HG03558 (cell line): ENCODE measurements at regions not wholly inside any gene's neighbourhood (a gene's known extent, or its start where the extent isn't known, plus 50 kb on each side); places are given as distances from the start of the nearest gene placed in this dataset.
"Not testable (repeated sequence)": the region's sequence is repeated elsewhere in the genome, so short reads cannot be mapped to it uniquely, and the experiment has no call there.

Source experiments
- ATAC-seq: cut with Tn5 transposase; IDR thresholded peaks from one replicate; pipeline ENCODE4 v1.9.1; 2021; ENCODE audit warnings: moderate number of reproducible peaks; ENCODE audit not compliant: unreplicated experiment; ENCODE audit errors: extremely low read depth

DNA sequence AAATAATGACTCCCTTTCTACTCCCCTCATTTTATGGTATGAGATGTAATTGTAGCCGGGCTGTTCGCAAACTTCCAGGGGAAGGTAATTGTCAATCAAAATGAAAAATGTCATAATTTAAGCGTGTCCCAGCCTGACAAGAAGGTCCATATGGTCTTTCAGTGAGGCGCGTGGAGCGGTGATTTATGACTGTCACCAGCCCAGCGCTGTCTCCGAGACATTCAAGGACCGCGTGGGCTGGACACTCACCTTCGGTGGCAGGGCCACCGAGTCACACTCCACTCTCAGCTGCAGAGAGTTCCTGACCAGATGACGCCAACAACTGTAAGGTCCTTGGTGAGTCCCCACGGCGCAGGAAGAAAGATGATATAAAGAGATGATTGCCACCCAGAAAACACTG, 157.7 kb upstream of the TNRC6C start:
- ATAC-seq = no peak

- no peak for ATAC-seq
Measured at GRCh38 chr17:77801545-77802332, 156.8 kb upstream of the TNRC6C start.

DNA sequence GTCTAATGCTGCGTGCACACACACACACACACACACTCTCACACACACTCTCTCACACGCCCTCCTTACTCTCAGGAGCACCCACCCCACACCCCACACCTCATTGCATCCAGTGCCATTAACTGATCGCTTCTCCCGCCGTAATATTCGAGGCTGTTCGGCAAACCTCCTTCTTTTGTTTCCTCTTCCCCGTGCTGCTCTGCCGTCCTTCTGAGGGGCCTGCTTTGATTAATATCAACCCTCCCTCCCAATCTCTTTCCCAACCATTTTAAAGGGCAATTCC, 156.2 kb upstream of the TNRC6C start:
- no peak for ATAC-seq

DNA sequence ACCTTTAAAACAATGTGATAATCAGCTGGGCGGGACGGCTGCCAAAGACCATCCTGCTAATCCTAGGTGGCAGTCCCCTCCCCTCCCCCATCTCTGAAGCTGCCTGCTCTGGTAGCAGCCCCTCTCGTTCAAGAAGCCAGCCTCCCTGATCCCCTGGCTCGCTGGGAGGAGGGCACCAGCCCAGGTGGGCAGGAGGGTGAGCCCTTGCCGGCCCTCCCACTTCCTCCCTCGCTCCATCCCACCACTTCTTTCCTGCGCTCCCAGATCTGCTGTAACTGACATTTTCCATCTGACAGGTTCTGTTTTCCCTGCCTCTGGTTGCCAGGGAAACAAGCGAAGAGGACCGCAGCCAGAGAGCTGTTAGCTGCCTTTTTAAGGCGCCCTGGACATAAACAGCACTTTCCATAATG, 155.7 kb upstream of the TNRC6C start:
- ATAC-seq = no peak

- ATAC-seq = no peak
Measured at GRCh38 chr17:77803726-77804125, 154.8 kb upstream of the TNRC6C start.

DNA sequence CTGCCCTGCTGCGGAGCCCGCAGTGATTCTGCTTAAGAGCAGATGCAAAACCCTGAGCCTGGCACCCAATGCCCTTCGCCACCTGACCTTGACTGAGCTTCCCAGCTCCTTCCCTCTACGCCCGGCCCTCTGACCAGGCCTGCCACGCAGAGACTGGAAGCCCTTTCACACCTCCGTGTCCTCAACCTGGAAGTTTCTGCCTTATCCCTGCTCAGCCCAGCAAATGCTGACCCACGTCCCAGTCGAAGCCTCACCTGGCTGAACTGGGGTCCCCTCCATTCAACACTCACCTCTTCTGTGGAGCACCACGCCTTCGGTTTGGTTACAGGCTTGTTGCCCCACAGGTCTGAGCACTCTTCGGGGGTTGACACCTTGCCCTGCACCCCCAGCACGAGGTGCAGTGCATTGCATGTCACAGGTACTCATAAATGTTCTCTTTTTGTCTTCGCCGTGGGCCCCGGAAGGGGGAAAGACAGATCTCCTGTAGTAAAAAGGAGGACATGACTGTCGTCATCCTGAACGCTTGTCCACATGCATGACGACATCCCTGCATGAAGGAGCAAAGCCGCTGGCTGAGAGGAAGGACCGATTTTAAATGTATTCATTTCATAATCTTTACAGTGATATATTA, 153.6 kb upstream of the TNRC6C start:
- no peak for ATAC-seq

- ATAC-seq = not testable (repeated sequence)
Measured at GRCh38 chr17:77805970-77806369, 152.5 kb upstream of the TNRC6C start.

GRCh38 chr17:77807051-77807745, 151.3 kb upstream of the TNRC6C start:
- no peak for ATAC-seq

DNA sequence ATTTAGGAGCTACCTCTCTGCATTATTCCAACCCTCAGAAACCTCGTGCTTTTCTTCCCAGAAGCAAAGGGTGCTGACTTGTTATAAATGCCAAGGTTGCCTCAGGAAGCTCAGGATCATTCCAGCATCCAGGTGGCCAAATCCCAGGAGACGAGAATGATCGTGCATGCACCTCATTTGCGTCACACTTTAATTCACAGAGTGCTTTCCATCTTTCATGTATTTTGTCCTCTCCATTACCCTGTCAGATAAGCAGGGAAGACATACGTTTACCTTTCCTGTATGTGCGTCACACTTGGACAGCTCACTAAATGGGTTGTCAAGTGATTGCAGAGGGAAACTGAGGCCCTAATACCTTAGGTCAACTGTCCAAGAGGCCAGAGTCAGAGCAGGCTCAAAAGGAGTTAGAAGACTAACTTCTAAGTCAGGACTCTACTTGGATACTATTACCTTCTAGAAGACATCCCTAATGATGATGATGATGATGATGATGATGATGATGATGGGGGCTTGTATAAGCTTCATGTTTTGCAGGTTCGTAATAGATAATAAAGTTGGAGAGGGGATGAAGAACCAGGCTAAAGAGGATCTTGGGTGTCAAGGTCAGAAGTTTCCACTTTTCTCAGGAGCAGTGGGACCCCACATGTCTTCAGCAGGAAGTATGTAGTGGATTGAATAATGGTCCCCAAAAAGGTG, 150.6 kb upstream of the TNRC6C start:
- ATAC-seq = no peak

GRCh38 chr17:77808686-77809425, 149.6 kb upstream of the TNRC6C start:
- no peak for ATAC-seq

GRCh38 chr17:77809814-77810213, 148.7 kb upstream of the TNRC6C start:
- no peak for ATAC-seq

- no peak for ATAC-seq
Measured at GRCh38 chr17:77810536-77810935, 148.0 kb upstream of the TNRC6C start.

- no peak for ATAC-seq
Measured at GRCh38 chr17:77811521-77811920, 147.0 kb upstream of the TNRC6C start.

GRCh38 chr17:77814091-77814772, 144.3 kb upstream of the TNRC6C start:
- ATAC-seq = no peak

DNA sequence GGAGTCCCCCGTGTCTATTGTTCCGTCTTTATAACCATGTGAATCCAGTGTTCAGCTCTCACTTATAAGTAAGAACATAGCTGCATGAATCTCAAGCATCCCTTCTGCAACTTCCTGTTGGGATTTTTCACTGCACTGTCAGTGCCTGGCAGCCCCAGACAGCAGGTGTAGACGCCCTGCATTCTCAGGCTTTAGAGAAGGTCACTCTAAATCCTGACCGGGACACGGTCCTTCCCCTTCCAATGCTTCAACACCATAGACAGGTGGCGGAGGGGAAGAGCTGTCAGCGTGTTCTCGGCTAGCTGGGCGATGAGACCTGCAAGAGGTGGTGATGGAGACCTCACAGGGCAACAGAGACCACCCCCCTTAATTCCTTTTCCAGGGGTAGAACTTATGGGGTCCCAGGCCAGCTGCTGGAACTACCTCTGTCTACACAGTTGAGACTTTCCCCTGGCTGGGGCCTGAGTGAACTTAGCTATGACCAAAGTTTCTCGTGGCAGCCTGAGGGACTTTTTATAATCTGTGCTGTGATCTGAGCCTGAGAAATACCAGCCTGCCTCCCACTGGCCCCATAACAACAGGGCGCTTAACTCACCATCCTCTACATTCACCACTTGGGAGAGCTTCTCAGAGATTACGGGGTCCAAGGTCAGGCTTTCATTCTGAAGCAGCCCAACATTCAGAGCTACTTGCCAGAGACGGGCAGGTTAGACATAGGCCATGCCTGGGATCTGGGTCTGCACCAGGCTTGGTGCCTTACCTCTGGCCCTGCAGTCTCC, 143.2 kb upstream of the TNRC6C start:
- ATAC-seq = no peak

- ATAC-seq = no peak
Measured at GRCh38 chr17:77817953-77818352, 140.6 kb upstream of the TNRC6C start.

- ATAC-seq = no peak
Measured at GRCh38 chr17:77819497-77819896, 139.0 kb upstream of the TNRC6C start.

DNA sequence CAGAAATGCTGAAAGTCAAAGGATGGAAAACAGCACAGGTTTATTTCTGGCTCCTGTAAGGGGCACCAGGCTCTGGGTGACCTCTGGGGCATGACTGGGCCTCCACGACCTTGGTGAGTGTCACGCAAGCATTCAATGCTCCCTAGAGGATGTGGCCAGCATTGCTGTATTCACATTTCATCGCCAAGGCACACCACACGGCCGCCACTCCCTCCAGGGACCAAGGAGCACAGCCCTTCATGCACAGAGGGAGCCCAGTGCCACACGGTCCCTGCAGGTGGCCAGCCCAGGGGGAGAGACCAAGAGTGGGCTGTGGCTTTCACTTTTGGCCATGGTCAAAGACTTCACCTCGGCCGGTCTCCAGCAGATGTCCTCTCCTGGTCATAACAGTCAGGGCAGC, 137.4 kb upstream of the TNRC6C start:
- no peak for ATAC-seq
